BLaER1 (cell line): ENCODE measurements at regions not wholly inside any gene's neighbourhood (a gene's known extent, or its start where the extent isn't known, plus 50 kb on each side); places are given as distances from the start of the nearest gene placed in this dataset.

Experiments
- H3K27ac ChIP-seq: shearing (Covaris generic); formaldehyde crosslinking; 2 replicates; pipeline ENCODE4 v1.8.1; 2022
- H3K27me3 ChIP-seq: shearing (Covaris generic); formaldehyde crosslinking; 2 replicates; pipeline ENCODE4 v1.8.1; 2022
- H3K36me3 ChIP-seq: shearing (Covaris generic); formaldehyde crosslinking; 2 replicates; pipeline ENCODE4 v1.8.1; 2022
- H3K4me1 ChIP-seq: shearing (Covaris generic); formaldehyde crosslinking; 2 replicates; pipeline ENCODE4 v1.8.1; 2022
- H3K4me2 ChIP-seq: shearing (Covaris generic); formaldehyde crosslinking; 2 replicates; pipeline ENCODE4 v1.8.1; 2022
- H3K4me3 ChIP-seq: shearing (Covaris generic); formaldehyde crosslinking; 2 replicates; pipeline ENCODE4 v1.8.1; 2022
- H3K9ac ChIP-seq: shearing (Covaris generic); formaldehyde crosslinking; 2 replicates; pipeline ENCODE4 v1.8.1; 2022
- H3K9me3 ChIP-seq: shearing (Covaris generic); formaldehyde crosslinking; 2 replicates; pipeline ENCODE4 v1.8.1; 2022
- H4K20me1 ChIP-seq: shearing (Covaris generic); formaldehyde crosslinking; 2 replicates; pipeline ENCODE4 v1.8.1; 2022
- Cebpa-rat ChIP-seq: shearing (Covaris generic); IDR thresholded peaks from 2 replicates; pipeline ENCODE4 v1.8.1; 2022

- H3K4me2 ChIP-seq = peak overlapping the region; percentile 53
- peaks cover 30% of the 10 kb centered on the region for H3K4me1 ChIP-seq
- H3K27me3 ChIP-seq = no peaks in the 10 kb centered on the region
- no peaks in the 10 kb centered on the region for H4K20me1 ChIP-seq
- H3K36me3 ChIP-seq = no peaks in the 10 kb centered on the region
- no peak for TF ChIP-seq Cebpa-rat
- no peaks in the 10 kb centered on the region; the same call in 1 of the 2 replicates for H3K9me3 ChIP-seq
- H3K27ac ChIP-seq = no peak overlapping the region
- no peak overlapping the region for H3K9ac ChIP-seq
- no peak overlapping the region for H3K4me3 ChIP-seq
Measured at GRCh38 chr5:61666064-61666621, 334.1 kb downstream of the ZSWIM6 start.

- Histone ChIP-seq H3K4me2 (no peak overlapping the region), H4K20me1 (no peaks in the 10 kb centered on the region)
Measured at GRCh38 chr5:61667525-61668218, 335.6 kb downstream of the ZSWIM6 start.

GRCh38 chr5:61669531-61669930 is 337.5 kb downstream of the ZSWIM6 start:
- no peaks in the 10 kb centered on the region for H3K27me3 ChIP-seq
- no peak overlapping the region for H3K4me3 ChIP-seq
- no peaks in the 10 kb centered on the region for H4K20me1 ChIP-seq
- no peaks in the 10 kb centered on the region for H3K36me3 ChIP-seq
- H3K4me2 ChIP-seq = peak overlapping the region; percentile 55
- peaks cover 55% of the 10 kb centered on the region for H3K4me1 ChIP-seq
- TF ChIP-seq Cebpa-rat = no peak
- H3K27ac ChIP-seq = peak overlapping the region; percentile 31; the same call in 1 of the 2 replicates
- H3K9ac ChIP-seq = no peak overlapping the region; the same call in 1 of the 2 replicates
- H3K9me3 ChIP-seq = no peaks in the 10 kb centered on the region; the same call in 1 of the 2 replicates

More at GRCh38 chr5:61667525-61668218, 335.6 kb downstream of the ZSWIM6 start:
- no peaks in the 10 kb centered on the region for H3K36me3 ChIP-seq
- no peak overlapping the region for H3K9ac ChIP-seq
- TF ChIP-seq Cebpa-rat = no peak
- no peak overlapping the region for H3K4me3 ChIP-seq
- no peaks in the 10 kb centered on the region for H3K27me3 ChIP-seq
- no peaks in the 10 kb centered on the region; the same call in 1 of the 2 replicates for H3K9me3 ChIP-seq
- no peak overlapping the region for H3K27ac ChIP-seq
- peaks cover 36% of the 10 kb centered on the region for H3K4me1 ChIP-seq

GRCh38 chr5:61670941-61671340 is 338.9 kb downstream of the ZSWIM6 start:
- Histone ChIP-seq H3K9ac (no peak overlapping the region), H3K9me3 (no peaks in the 10 kb centered on the region; the same call in 1 of the 2 replicates), H3K4me1 (peaks cover 67% of the 10 kb centered on the region), H4K20me1 (no peaks in the 10 kb centered on the region), H3K4me2 (no peak overlapping the region), H3K27me3 (no peaks in the 10 kb centered on the region), H3K36me3 (no peaks in the 10 kb centered on the region), H3K27ac (no peak overlapping the region), H3K4me3 (no peak overlapping the region)
- no peak for TF ChIP-seq Cebpa-rat

GRCh38 chr5:61673007-61673735 is 341.1 kb downstream of the ZSWIM6 start:
- Histone ChIP-seq H3K9me3 (no peaks in the 10 kb centered on the region; the same call in 1 of the 2 replicates), H3K4me1 (peaks cover 70% of the 10 kb centered on the region), H3K4me2 (peak overlapping the region; percentile 75), H3K27me3 (no peaks in the 10 kb centered on the region), H3K36me3 (no peaks in the 10 kb centered on the region), H3K4me3 (peak overlapping the region; percentile 15; the same call in 1 of the 2 replicates), H3K27ac (peak overlapping the region; percentile 52; the same call in 1 of the 2 replicates), H4K20me1 (no peaks in the 10 kb centered on the region), H3K9ac (no peak overlapping the region; the same call in 1 of the 2 replicates)
- no peak for TF ChIP-seq Cebpa-rat

GRCh38 chr5:61674378-61674777 is 342.3 kb downstream of the ZSWIM6 start:
- Histone ChIP-seq H3K4me2 (peak overlapping the region; percentile 75), H3K9me3 (no peaks in the 10 kb centered on the region; the same call in 1 of the 2 replicates), H3K36me3 (no peaks in the 10 kb centered on the region), H3K4me3 (no peak overlapping the region), H3K9ac (no peak overlapping the region), H3K27ac (peak overlapping the region; percentile 28; the same call in 1 of the 2 replicates), H3K4me1 (peaks cover 61% of the 10 kb centered on the region), H3K27me3 (no peaks in the 10 kb centered on the region), H4K20me1 (no peaks in the 10 kb centered on the region)
- TF ChIP-seq Cebpa-rat = no peak

GRCh38 chr5:61675015-61675692 is 343.1 kb downstream of the ZSWIM6 start:
- H3K9ac ChIP-seq = no peak overlapping the region
- no peaks in the 10 kb centered on the region; the same call in 1 of the 2 replicates for H3K9me3 ChIP-seq
- H3K4me3 ChIP-seq = no peak overlapping the region
- H3K27ac ChIP-seq = peak overlapping the region; percentile 28; the same call in 1 of the 2 replicates
- H3K4me2 ChIP-seq = peak overlapping the region; percentile 75
- no peaks in the 10 kb centered on the region for H3K36me3 ChIP-seq
- no peaks in the 10 kb centered on the region for H4K20me1 ChIP-seq
- no peak for TF ChIP-seq Cebpa-rat
- peaks cover 59% of the 10 kb centered on the region for H3K4me1 ChIP-seq
- no peaks in the 10 kb centered on the region for H3K27me3 ChIP-seq

GRCh38 chr5:61677220-61677619 is 345.2 kb downstream of the ZSWIM6 start:
- no peak for TF ChIP-seq Cebpa-rat
- no peak overlapping the region for H3K9ac ChIP-seq
- peaks cover 54% of the 10 kb centered on the region for H3K4me1 ChIP-seq
- no peak overlapping the region for H3K4me3 ChIP-seq
- H3K27ac ChIP-seq = no peak overlapping the region
- no peaks in the 10 kb centered on the region for H3K9me3 ChIP-seq
- no peak overlapping the region for H3K4me2 ChIP-seq
- H4K20me1 ChIP-seq = no peaks in the 10 kb centered on the region
- H3K36me3 ChIP-seq = no peaks in the 10 kb centered on the region
- H3K27me3 ChIP-seq = no peaks in the 10 kb centered on the region

- Histone ChIP-seq H3K9ac (no peak overlapping the region), H3K4me3 (no peak overlapping the region), H3K4me1 (peaks cover 36% of the 10 kb centered on the region), H3K4me2 (no peak overlapping the region), H4K20me1 (no peaks in the 10 kb centered on the region), H3K27ac (no peak overlapping the region), H3K9me3 (no peaks in the 10 kb centered on the region), H3K36me3 (no peaks in the 10 kb centered on the region), H3K27me3 (no peaks in the 10 kb centered on the region)
- no peak for TF ChIP-seq Cebpa-rat
Measured at GRCh38 chr5:61678966-61679365, 346.9 kb downstream of the ZSWIM6 start.
